Spinal cord (tissue), 9 donors: ENCODE measurements at regions not wholly inside any gene's neighbourhood (a gene's known extent, or its start where the extent isn't known, plus 50 kb on each side); places are given as distances from the start of the nearest gene placed in this dataset.

ENCODE experiments used
- DNase-seq, 6 donors: peaks; one replicate each; pipeline versions ENCODE4 v3.0.0 to v3.0.0-alpha.2; 2013 to 2015; ENCODE audit warnings: low spot score in 6 of 6, low read depth in 4 of 6
- H3K27ac ChIP-seq: one replicate; pipeline ENCODE4 v1.5.1; 2013; ENCODE audit warnings: low read depth, low read length, control low read depth
- H3K27me3 ChIP-seq: one replicate; pipeline ENCODE4 v1.6.1; 2013; ENCODE audit warnings: low read length; ENCODE audit not compliant: control insufficient read depth, insufficient read depth
- H3K36me3 ChIP-seq: one replicate; pipeline ENCODE4 v1.6.1; 2013; ENCODE audit warnings: low read length; ENCODE audit not compliant: control insufficient read depth, insufficient read depth
- H3K4me1 ChIP-seq: one replicate; pipeline ENCODE4 v1.6.1; 2013; ENCODE audit warnings: low read length; ENCODE audit not compliant: control insufficient read depth, insufficient read depth
- H3K4me3 ChIP-seq: one replicate; pipeline ENCODE4 v1.5.1; 2013; ENCODE audit warnings: low read depth, low read length, control low read depth
- H3K9me3 ChIP-seq: one replicate; pipeline ENCODE4 v1.6.1; 2013; ENCODE audit warnings: low read length; ENCODE audit not compliant: control insufficient read depth, insufficient read depth
- WGBS: methylation state at CpG from one replicate; pipeline ENCODE4 v1.1.5; 2013; ENCODE audit warnings: missing lambda C conversion rate; ENCODE audit not compliant: insufficient coverage; 5-methylcytosine and 5-hydroxymethylcytosine counted together
- donor health status: healthy.

- Histone ChIP-seq H3K27me3 (no peaks in the 10 kb centered on the region), H3K36me3 (no peaks in the 10 kb centered on the region), H3K9me3 (no peaks in the 10 kb centered on the region), H3K4me3 (no peak overlapping the region), H3K4me1 (no peaks in the 10 kb centered on the region), H3K27ac (no peak overlapping the region)
- 86% methylated on average over 4 of the region's 5 CpGs for WGBS
- DNase-seq: no peak
Observed at GRCh38 chr15:92565351-92566125, 90.0 kb downstream of the FAM174B start.

GRCh38 chr15:92561754-92562153, 93.8 kb downstream of the FAM174B start:
- 79% methylated on average over 2 of the region's 5 CpGs for WGBS
- Histone ChIP-seq H3K9me3 (no peaks in the 10 kb centered on the region), H3K36me3 (no peaks in the 10 kb centered on the region), H3K4me1 (no peaks in the 10 kb centered on the region), H3K4me3 (no peak overlapping the region), H3K27ac (no peak overlapping the region), H3K27me3 (no peaks in the 10 kb centered on the region)
- no peak for DNase-seq

- no peaks in the 10 kb centered on the region for H3K27me3 ChIP-seq
- H3K4me3 ChIP-seq: no peak overlapping the region
- WGBS: 21% methylated on average over 1 of the region's 1 CpG
- H3K36me3 ChIP-seq: no peaks in the 10 kb centered on the region
- peak in 1 of 6 donors; percentile 25 for DNase-seq
- H3K27ac ChIP-seq: no peak overlapping the region
- no peaks in the 10 kb centered on the region for H3K4me1 ChIP-seq
- H3K9me3 ChIP-seq: peaks cover 3% of the 10 kb centered on the region
Observed at GRCh38 chr15:92553317-92553716, 102.3 kb downstream of the FAM174B start.

GRCh38 chr15:92545996-92546395, 109.6 kb downstream of the FAM174B start:
- peaks cover 7% of the 10 kb centered on the region for H3K4me1 ChIP-seq
- no peak overlapping the region for H3K4me3 ChIP-seq
- no peak for DNase-seq
- H3K27ac ChIP-seq: no peak overlapping the region
- no peaks in the 10 kb centered on the region for H3K9me3 ChIP-seq
- no peaks in the 10 kb centered on the region for H3K36me3 ChIP-seq
- H3K27me3 ChIP-seq: no peaks in the 10 kb centered on the region

GRCh38 chr15:92541291-92542200, 114.0 kb downstream of the FAM174B start:
- H3K9me3 ChIP-seq: no peaks in the 10 kb centered on the region
- no peak overlapping the region for H3K27ac ChIP-seq
- no peaks in the 10 kb centered on the region for H3K36me3 ChIP-seq
- no peaks in the 10 kb centered on the region for H3K27me3 ChIP-seq
- H3K4me1 ChIP-seq: peaks cover 7% of the 10 kb centered on the region
- DNase-seq: peak in 2 of 6 donors; percentile 21 to 61
- H3K4me3 ChIP-seq: no peak overlapping the region
- WGBS: 45% methylated on average over 5 of the region's 7 CpGs

- no peaks in the 10 kb centered on the region for H3K9me3 ChIP-seq
- 63% methylated on average over 3 of the region's 3 CpGs for WGBS
- no peaks in the 10 kb centered on the region for H3K36me3 ChIP-seq
- H3K4me1 ChIP-seq: peaks cover 7% of the 10 kb centered on the region
- DNase-seq: no peak
- H3K27me3 ChIP-seq: no peaks in the 10 kb centered on the region
- no peak overlapping the region for H3K4me3 ChIP-seq
- H3K27ac ChIP-seq: no peak overlapping the region
Observed at GRCh38 chr15:92538115-92538514, 117.5 kb downstream of the FAM174B start.

- no CpG with 5 or more reads among the region's 2 CpGs for WGBS
- Histone ChIP-seq H3K4me1 (no peaks in the 10 kb centered on the region), H3K9me3 (no peaks in the 10 kb centered on the region), H3K36me3 (no peaks in the 10 kb centered on the region), H3K27ac (no peak overlapping the region), H3K4me3 (no peak overlapping the region), H3K27me3 (no peaks in the 10 kb centered on the region)
- no peak for DNase-seq
Observed at GRCh38 chr15:92533298-92533697, 122.3 kb downstream of the FAM174B start.

- no peak for DNase-seq
- no peaks in the 10 kb centered on the region for H3K9me3 ChIP-seq
- H3K27ac ChIP-seq: no peak overlapping the region
- no peaks in the 10 kb centered on the region for H3K36me3 ChIP-seq
- H3K27me3 ChIP-seq: no peaks in the 10 kb centered on the region
- 100% methylated on average over 1 of the region's 1 CpG for WGBS
- H3K4me1 ChIP-seq: no peaks in the 10 kb centered on the region
- H3K4me3 ChIP-seq: no peak overlapping the region
Observed at GRCh38 chr15:92531406-92531805, 124.2 kb downstream of the FAM174B start.

GRCh38 chr15:92528736-92529135, 126.8 kb downstream of the FAM174B start:
- H3K27ac ChIP-seq: no peak overlapping the region
- no peak overlapping the region for H3K4me3 ChIP-seq
- peaks cover 9% of the 10 kb centered on the region for H3K4me1 ChIP-seq
- no peaks in the 10 kb centered on the region for H3K27me3 ChIP-seq
- 100% methylated on average over 1 of the region's 1 CpG for WGBS
- no peaks in the 10 kb centered on the region for H3K9me3 ChIP-seq
- no peak for DNase-seq
- no peaks in the 10 kb centered on the region for H3K36me3 ChIP-seq
